ENCODE measurements at regions not wholly inside any gene's neighbourhood (a gene's known extent, or its start where the extent isn't known, plus 50 kb on each side); places are given as distances from the start of the nearest gene placed in this dataset.

DNA sequence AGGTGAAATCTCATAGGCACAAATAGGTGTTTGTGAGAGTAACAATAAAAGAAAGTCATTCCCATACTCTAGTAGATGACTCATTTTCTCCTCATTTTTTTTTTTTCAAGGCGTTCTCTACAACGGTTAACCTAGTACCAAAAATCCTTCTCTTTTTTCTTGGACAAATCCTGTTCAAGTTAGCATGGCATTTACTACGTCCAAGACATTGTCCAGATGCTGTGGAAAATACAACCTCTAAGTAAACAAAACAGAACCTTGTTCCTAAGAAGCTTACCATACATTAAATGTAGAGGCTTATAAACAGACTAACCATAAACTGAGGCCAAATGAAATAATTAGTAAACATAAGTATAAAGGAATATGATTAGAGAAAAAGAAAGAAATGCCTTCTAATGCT is 76.2 kb upstream of the RGS4 start:
- TF ChIP-seq, protein P1, sequence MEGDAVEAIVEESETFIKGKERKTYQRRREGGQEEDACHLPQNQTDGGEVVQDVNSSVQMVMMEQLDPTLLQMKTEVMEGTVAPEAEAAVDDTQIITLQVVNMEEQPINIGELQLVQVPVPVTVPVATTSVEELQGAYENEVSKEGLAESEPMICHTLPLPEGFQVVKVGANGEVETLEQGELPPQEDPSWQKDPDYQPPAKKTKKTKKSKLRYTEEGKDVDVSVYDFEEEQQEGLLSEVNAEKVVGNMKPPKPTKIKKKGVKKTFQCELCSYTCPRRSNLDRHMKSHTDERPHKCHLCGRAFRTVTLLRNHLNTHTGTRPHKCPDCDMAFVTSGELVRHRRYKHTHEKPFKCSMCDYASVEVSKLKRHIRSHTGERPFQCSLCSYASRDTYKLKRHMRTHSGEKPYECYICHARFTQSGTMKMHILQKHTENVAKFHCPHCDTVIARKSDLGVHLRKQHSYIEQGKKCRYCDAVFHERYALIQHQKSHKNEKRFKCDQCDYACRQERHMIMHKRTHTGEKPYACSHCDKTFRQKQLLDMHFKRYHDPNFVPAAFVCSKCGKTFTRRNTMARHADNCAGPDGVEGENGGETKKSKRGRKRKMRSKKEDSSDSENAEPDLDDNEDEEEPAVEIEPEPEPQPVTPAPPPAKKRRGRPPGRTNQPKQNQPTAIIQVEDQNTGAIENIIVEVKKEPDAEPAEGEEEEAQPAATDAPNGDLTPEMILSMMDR (IDR thresholded peaks at IDR 0.05), result no peak
- TF ChIP-seq POLR2A (IDR thresholded peaks at IDR 0.05), result no peak
